Liver (tissue), 8 donors: ENCODE measurements at regions not wholly inside any gene's neighbourhood (a gene's known extent, or its start where the extent isn't known, plus 50 kb on each side); places are given as distances from the start of the nearest gene placed in this dataset.
A peak's percentile ranks its signal among the peaks of the same experiment; 100 is the strongest.

ENCODE experiments used
- DNase-seq: peaks from one replicate; pipeline ENCODE4 v3.0.0-alpha.2; 2017; ENCODE audit warnings: low spot score
- H3K27ac ChIP-seq, 2 donors: one replicate each; pipeline ENCODE4 v1.7.0; 2013; ENCODE audit warnings: inconsistent platforms in 2 of 2, low read length in 2 of 2, control low read depth in 1 of 2, low read depth in 1 of 2, mild to moderate bottlenecking in 1 of 2
- H3K27me3 ChIP-seq, 4 donors: one replicate each; pipeline versions ENCODE4 v1.6.1 to v1.7.0; 2013; ENCODE audit warnings: low read length in 3 of 4, inconsistent platforms in 1 of 4, mild to moderate bottlenecking in 1 of 4, moderate library complexity in 1 of 4; ENCODE audit not compliant: control insufficient read depth in 4 of 4, insufficient read depth in 4 of 4
- H3K36me3 ChIP-seq, 4 donors: one replicate each; pipeline versions ENCODE4 v1.6.1 to v1.7.0; 2013; ENCODE audit warnings: low read length in 3 of 4, mild to moderate bottlenecking in 3 of 4, low read depth in 1 of 4, moderate library complexity in 1 of 4; ENCODE audit not compliant: control insufficient read depth in 4 of 4, insufficient read depth in 3 of 4
- H3K4me1 ChIP-seq, 4 donors: one replicate each; pipeline versions ENCODE4 v1.6.1 to v1.7.0; 2013; ENCODE audit warnings: low read length in 3 of 4, mild to moderate bottlenecking in 3 of 4, moderate library complexity in 1 of 4; ENCODE audit not compliant: control insufficient read depth in 4 of 4, insufficient read depth in 4 of 4
- H3K4me3 ChIP-seq, 3 donors: one replicate each; pipeline versions ENCODE4 v1.6.1 to v1.7.0; 2013; ENCODE audit warnings: low read length in 3 of 3, control low read depth in 1 of 3, low read depth in 1 of 3, mild to moderate bottlenecking in 1 of 3
- H3K9ac ChIP-seq, 2 donors: one replicate each; pipeline ENCODE4 v1.7.0; 2013; ENCODE audit warnings: low read length in 2 of 2, mild to moderate bottlenecking in 2 of 2, moderate library complexity in 2 of 2, control low read depth in 1 of 2, low read depth in 1 of 2
- H3K9me3 ChIP-seq, 4 donors: one replicate each; pipeline versions ENCODE4 v1.6.1 to v1.7.0; 2013; ENCODE audit warnings: low read length in 3 of 4; ENCODE audit not compliant: control insufficient read depth in 4 of 4
- CTCF ChIP-seq: fragments of 150-350 bp; IDR thresholded peaks from 2 replicates; pipeline ENCODE4 v1.5.1; 2017; ENCODE audit warnings: improper control_type of control experiment, low read depth, low read length; ENCODE audit not compliant: missing input control
- EGR1 ChIP-seq, 2 donors: IDR thresholded peaks; 2 replicates each; pipeline ENCODE4 v1.6.1; 2016 to 2018; ENCODE audit warnings: antibody characterized with exemption in 2 of 2, low read depth in 2 of 2
- FOXA1 ChIP-seq: IDR thresholded peaks from 2 replicates; pipeline ENCODE4 v1.6.1; 2016; ENCODE audit warnings: antibody characterized with exemption
- FOXA2 ChIP-seq: IDR thresholded peaks from 2 replicates; pipeline ENCODE4 v1.6.1; 2016; ENCODE audit warnings: antibody characterized with exemption
- GABPA ChIP-seq, 2 donors: IDR thresholded peaks in 1 of 2; conservative IDR thresholded peaks in 1 of 2; 2 replicates each; pipeline ENCODE4 v1.6.1; 2016; ENCODE audit warnings: antibody characterized with exemption in 2 of 2, mild to moderate bottlenecking in 1 of 2, moderate library complexity in 1 of 2
- HNF4A ChIP-seq, 2 donors: conservative IDR thresholded peaks; 2 replicates each; pipeline ENCODE4 v1.6.1; 2016; ENCODE audit warnings: antibody characterized with exemption in 2 of 2, mild to moderate bottlenecking in 2 of 2
- HNF4G ChIP-seq: IDR thresholded peaks from 2 replicates; pipeline ENCODE4 v1.6.1; 2016; ENCODE audit warnings: antibody characterized with exemption
- JUND ChIP-seq, 2 donors: IDR thresholded peaks; 2 replicates each; pipeline ENCODE4 v1.6.1; 2016; ENCODE audit warnings: antibody characterized with exemption in 2 of 2
- NR2F2 ChIP-seq: IDR thresholded peaks from 2 replicates; pipeline ENCODE4 v1.6.1; 2016; ENCODE audit warnings: antibody characterized with exemption
- RAD21 ChIP-seq, 2 donors: IDR thresholded peaks; 2 replicates each; pipeline ENCODE4 v1.6.1; 2016; ENCODE audit warnings: antibody characterized with exemption in 2 of 2, mild to moderate bottlenecking in 2 of 2
- REST ChIP-seq: IDR thresholded peaks from 2 replicates; pipeline ENCODE4 v1.6.1; 2016; ENCODE audit warnings: antibody characterized with exemption, mild to moderate bottlenecking
- RXRA ChIP-seq, 2 donors: IDR thresholded peaks; 2 replicates each; pipeline ENCODE4 v1.6.1; 2017 to 2018; ENCODE audit warnings: antibody characterized with exemption in 2 of 2, mild to moderate bottlenecking in 1 of 2
- SP1 ChIP-seq: IDR thresholded peaks from 2 replicates; pipeline ENCODE4 v1.6.1; 2018; ENCODE audit warnings: antibody characterized with exemption, mild to moderate bottlenecking
- TAF1 ChIP-seq: conservative IDR thresholded peaks from 2 replicates; pipeline ENCODE4 v1.6.1; 2016; ENCODE audit warnings: antibody characterized with exemption, mild to moderate bottlenecking
- YY1 ChIP-seq: IDR thresholded peaks from 2 replicates; pipeline ENCODE4 v1.6.1; 2016; ENCODE audit warnings: antibody characterized with exemption, mild to moderate bottlenecking
- ZBTB33 ChIP-seq: IDR thresholded peaks from 2 replicates; pipeline ENCODE4 v1.6.1; 2016; ENCODE audit warnings: antibody characterized with exemption
- WGBS: extraction: QIAGEN DNeasy Blood & Tissue Kit; methylation state at CpG from one replicate; pipeline ENCODE4 v1.1.7; 2013; 5-methylcytosine and 5-hydroxymethylcytosine counted together
- TF ChIP-seq, protein P1 (sequence below): IDR thresholded peaks from 2 replicates; pipeline ENCODE4 v1.6.1; 2016; ENCODE audit warnings: antibody characterized with exemption
- TF ChIP-seq, protein P2 (sequence below): IDR thresholded peaks from 2 replicates; pipeline ENCODE4 v1.6.1; 2016; ENCODE audit warnings: antibody characterized with exemption
- donor health status: healthy.
- donor health status: healthy.
- donor health status: healthy.
- donor health status: healthy.
- donor health status: healthy.

GRCh38 chr7:17099083-17099973, 199.1 kb upstream of the AHR start:
- Histone ChIP-seq H3K27me3 (no peaks in the 10 kb centered on the region), H3K4me1 (peaks cover 3 to 22% (median 10%) of the 10 kb centered on the region in 4 donors), H3K4me3 (peak overlapping the region in 2 of 3 donors; percentile 21 to 22), H3K36me3 (peaks cover 0 to 2% (median 0%) of the 10 kb centered on the region in 4 donors), H3K9ac (peak overlapping the region; percentile 40 to 92), H3K27ac (peak overlapping the region; percentile 82 to 88), H3K9me3 (peaks cover 0 to 7% (median 7%) of the 10 kb centered on the region in 4 donors)
- DNase-seq, result no peak
- peak; percentile 87 for TF ChIP-seq SP1
- peak in 1 of 2 donors; percentile 32 for TF ChIP-seq EGR1 (IDR thresholded peaks at IDR 0.05; ENCODE audit: low read depth in 2 of 2)
- peak; percentile 46 for TF ChIP-seq NR2F2
- TF ChIP-seq ZBTB33, result peak; percentile 87
- TF ChIP-seq CTCF, result no peak
- TF ChIP-seq RXRA (IDR thresholded peaks at IDR 0.05), result peak; percentile 84 to 86
- TF ChIP-seq REST, result peak; percentile 84
- TF ChIP-seq HNF4A (conservative IDR thresholded peaks at IDR 0.05), result peak; percentile 92
- peak; percentile 59 for TF ChIP-seq TAF1
- TF ChIP-seq, protein P1, sequence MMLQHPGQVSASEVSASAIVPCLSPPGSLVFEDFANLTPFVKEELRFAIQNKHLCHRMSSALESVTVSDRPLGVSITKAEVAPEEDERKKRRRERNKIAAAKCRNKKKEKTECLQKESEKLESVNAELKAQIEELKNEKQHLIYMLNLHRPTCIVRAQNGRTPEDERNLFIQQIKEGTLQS, result peak; percentile 96
- TF ChIP-seq HNF4G, result peak; percentile 71
- no peak for TF ChIP-seq GABPA (IDR thresholded peaks at IDR 0.05 in 1 of 2, conservative IDR thresholded peaks at IDR 0.05 in 1 of 2)
- TF ChIP-seq FOXA1, result peak; percentile 22
- TF ChIP-seq, protein P2, sequence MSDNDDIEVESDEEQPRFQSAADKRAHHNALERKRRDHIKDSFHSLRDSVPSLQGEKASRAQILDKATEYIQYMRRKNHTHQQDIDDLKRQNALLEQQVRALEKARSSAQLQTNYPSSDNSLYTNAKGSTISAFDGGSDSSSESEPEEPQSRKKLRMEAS, result peak; percentile 93
- peak; percentile 51 to 58 for TF ChIP-seq RAD21 (IDR thresholded peaks at IDR 0.05)
- peak; percentile 96 to 97 for TF ChIP-seq JUND (IDR thresholded peaks at IDR 0.05)
- TF ChIP-seq YY1, result peak; percentile 89
- peak; percentile 76 for TF ChIP-seq FOXA2
- 33% methylated on average over 12 of the region's 12 CpGs for WGBS
